Right renal pelvis (tissue), 4 donors: ENCODE measurements at regions not wholly inside any gene's neighbourhood (a gene's known extent, or its start where the extent isn't known, plus 50 kb on each side); places are given as distances from the start of the nearest gene placed in this dataset.

ENCODE experiments used
- DNase-seq, 4 donors: peaks; one replicate each; pipeline ENCODE4 v3.0.0-alpha.2; 2013; ENCODE audit warnings: low read depth in 4 of 4, low spot score in 3 of 4, missing footprints in 1 of 4

GRCh38 chr12:30110498-30110897 lies 326.8 kb upstream of the TMTC1 start:
- no peak for DNase-seq

- no peak for DNase-seq
Measured at GRCh38 chr12:30108666-30109065, 324.9 kb upstream of the TMTC1 start.

- DNase-seq: no peak
Measured at GRCh38 chr12:30106204-30106965, 322.6 kb upstream of the TMTC1 start.

- no peak for DNase-seq
Measured at GRCh38 chr12:30105505-30105904, 321.8 kb upstream of the TMTC1 start.

- no peak for DNase-seq
Measured at GRCh38 chr12:30104971-30105370, 321.2 kb upstream of the TMTC1 start.

- DNase-seq: no peak
Measured at GRCh38 chr12:30100741-30101140, 317.0 kb upstream of the TMTC1 start.

GRCh38 chr12:30098677-30099076 lies 314.9 kb upstream of the TMTC1 start:
- no peak for DNase-seq

GRCh38 chr12:30095511-30095910 lies 311.8 kb upstream of the TMTC1 start:
- DNase-seq: no peak

GRCh38 chr12:30092983-30093617 lies 309.4 kb upstream of the TMTC1 start:
- DNase-seq: no peak

- DNase-seq: no peak
Measured at GRCh38 chr12:30090258-30090657, 306.5 kb upstream of the TMTC1 start.

- DNase-seq: no peak
Measured at GRCh38 chr12:30088259-30088995, 304.7 kb upstream of the TMTC1 start.

- DNase-seq: no peak
Measured at GRCh38 chr12:30082381-30082780, 298.6 kb upstream of the TMTC1 start.

- DNase-seq: no peak
Measured at GRCh38 chr12:30074916-30075315, 291.2 kb upstream of the TMTC1 start.

- no peak for DNase-seq
Measured at GRCh38 chr12:30072824-30073223, 289.1 kb upstream of the TMTC1 start.

GRCh38 chr12:30067146-30067545 lies 283.4 kb upstream of the TMTC1 start:
- no peak for DNase-seq

GRCh38 chr12:30064906-30065305 lies 281.2 kb upstream of the TMTC1 start:
- DNase-seq: no peak

- DNase-seq: no peak
Measured at GRCh38 chr12:30063435-30063945, 279.7 kb upstream of the TMTC1 start.

- no peak for DNase-seq
Measured at GRCh38 chr12:30048371-30048770, 264.6 kb upstream of the TMTC1 start.

- DNase-seq: no peak
Measured at GRCh38 chr12:30047516-30048254, 263.9 kb upstream of the TMTC1 start.

- DNase-seq: no peak
Measured at GRCh38 chr12:30046376-30046775, 262.6 kb upstream of the TMTC1 start.

GRCh38 chr12:30045171-30045570 lies 261.4 kb upstream of the TMTC1 start:
- DNase-seq: no peak
